Neural progenitor cell (in vitro differentiated cells): ENCODE measurements at regions not wholly inside any gene's neighbourhood (a gene's known extent, or its start where the extent isn't known, plus 50 kb on each side); places are given as distances from the start of the nearest gene placed in this dataset.
A peak's percentile ranks its signal among the peaks of the same experiment; 100 is the strongest.

Experiments
- DNase-seq: peaks from one replicate; pipeline ENCODE4 v3.0.0-alpha.2; 2016; ENCODE audit warnings: low spot score
- H2AFZ ChIP-seq: fragments of 200-600 bp; sonication (generic); replicated peaks from 2 replicates; pipeline ENCODE4 v1.6.1; 2016; ENCODE audit warnings: antibody characterized with exemption
- H3F3A ChIP-seq: fragments of 200-600 bp; sonication (generic); 2 replicates; pipeline ENCODE4 v1.6.1; 2016; ENCODE audit warnings: antibody characterized with exemption, low read depth
- H3K27ac ChIP-seq: fragments of 200-600 bp; sonication (generic); 2 replicates; pipeline ENCODE4 v1.5.1; 2016; ENCODE audit warnings: mild to moderate bottlenecking
- H3K27me3 ChIP-seq: fragments of 200-600 bp; sonication (generic); 2 replicates; pipeline ENCODE4 v1.6.1; 2016; ENCODE audit warnings: mild to moderate bottlenecking, moderate library complexity
- H3K36me3 ChIP-seq: fragments of 200-600 bp; sonication (generic); 2 replicates; pipeline ENCODE4 v1.5.1; 2016
- H3K4me1 ChIP-seq: fragments of 200-600 bp; sonication (generic); 2 replicates; pipeline ENCODE4 v1.6.1; 2016; ENCODE audit warnings: mixed run types
- H3K4me2 ChIP-seq: fragments of 200-600 bp; sonication (generic); 2 replicates; pipeline ENCODE4 v1.6.1; 2016
- H3K4me3 ChIP-seq: fragments of 200-600 bp; sonication (generic); 2 replicates; pipeline ENCODE4 v1.5.1; 2016
- H3K79me2 ChIP-seq: fragments of 200-600 bp; sonication (generic); 2 replicates; pipeline ENCODE4 v1.6.1; 2016; ENCODE audit warnings: low read depth
- H3K9ac ChIP-seq: fragments of 200-600 bp; sonication (generic); 2 replicates; pipeline ENCODE4 v1.6.1; 2016
- H3K9me3 ChIP-seq: fragments of 200-600 bp; sonication (generic); 2 replicates; pipeline ENCODE4 v1.5.1; 2016; ENCODE audit warnings: low read depth
- H4K20me1 ChIP-seq: fragments of 200-600 bp; sonication (generic); 2 replicates; pipeline ENCODE4 v1.6.1; 2016; ENCODE audit warnings: low read depth
- H3K27ac Mint-ChIP-seq: 3 replicates; pipeline ENCODE4 v1.8.0; 2021; ENCODE audit warnings: mixed read lengths
- H3K27me3 Mint-ChIP-seq: 2 replicates; pipeline ENCODE4 v1.8.0; 2022; ENCODE audit warnings: low read depth, mild to moderate bottlenecking, inconsistent platforms, moderate library complexity, mixed read lengths; ENCODE audit not compliant: insufficient read depth
- H3K36me3 Mint-ChIP-seq: 3 replicates; pipeline ENCODE4 v1.8.0; 2021; ENCODE audit warnings: mixed read lengths
- H3K4me1 Mint-ChIP-seq: 3 replicates; pipeline ENCODE4 v1.8.0; 2021; ENCODE audit warnings: mixed read lengths
- H3K4me3 Mint-ChIP-seq: 3 replicates; pipeline ENCODE4 v1.8.0; 2021; ENCODE audit warnings: mild to moderate bottlenecking, moderate library complexity, mixed read lengths
- H3K9me3 Mint-ChIP-seq: 3 replicates; pipeline ENCODE4 v1.8.0; 2020; ENCODE audit warnings: mixed read lengths
- EZH2 ChIP-seq: fragments of 200-600 bp; sonication (generic); IDR thresholded peaks from 2 replicates; pipeline ENCODE4 v1.6.1; 2017; ENCODE audit warnings: antibody characterized with exemption, mild to moderate bottlenecking, moderate library complexity
- EZH2phosphoT487 ChIP-seq: fragments of 200-600 bp; sonication (generic); IDR thresholded peaks from 2 replicates; pipeline ENCODE4 v1.6.1; 2017; ENCODE audit warnings: antibody characterized with exemption
- TF ChIP-seq, protein P1 (sequence below): fragments of 200-600 bp; sonication (generic); IDR thresholded peaks from 2 replicates; pipeline ENCODE4 v1.5.1; 2017; ENCODE audit warnings: antibody characterized with exemption, mild to moderate bottlenecking

DNA sequence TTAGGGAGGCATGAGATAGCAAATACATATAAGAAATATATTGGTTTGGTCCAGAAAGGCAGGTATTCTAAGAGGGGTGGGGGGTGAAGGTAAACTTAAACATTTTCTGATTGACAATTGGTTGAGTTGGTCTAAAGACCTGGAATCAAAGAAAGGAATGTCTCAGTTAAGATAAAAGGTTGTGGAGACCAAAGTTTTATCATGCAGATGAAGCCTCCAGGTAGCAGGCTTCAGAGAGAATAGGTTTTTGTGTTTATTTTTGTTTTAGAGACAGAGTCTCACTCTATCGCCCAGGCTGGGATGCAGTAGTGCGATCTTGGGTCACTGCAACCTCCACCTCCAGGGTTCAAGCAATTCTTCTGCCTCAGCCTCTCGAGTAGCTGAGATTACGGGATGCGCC is 80.5 kb downstream of the NPAP1 start:
- peaks cover 2% of the 10 kb centered on the region for H3K27me3 Mint-ChIP-seq
- peaks cover 10% of the 10 kb centered on the region for H3K9me3 ChIP-seq
- no peak overlapping the region for H3K4me3 Mint-ChIP-seq
- no peaks in the 10 kb centered on the region for H3K4me1 ChIP-seq
- H4K20me1 ChIP-seq = no peaks in the 10 kb centered on the region
- H3K36me3 Mint-ChIP-seq = no peaks in the 10 kb centered on the region
- H3K27ac ChIP-seq = no peak overlapping the region
- no peak for TF ChIP-seq EZH2
- no peak for TF ChIP-seq EZH2phosphoT487
- TF ChIP-seq, protein P1, sequence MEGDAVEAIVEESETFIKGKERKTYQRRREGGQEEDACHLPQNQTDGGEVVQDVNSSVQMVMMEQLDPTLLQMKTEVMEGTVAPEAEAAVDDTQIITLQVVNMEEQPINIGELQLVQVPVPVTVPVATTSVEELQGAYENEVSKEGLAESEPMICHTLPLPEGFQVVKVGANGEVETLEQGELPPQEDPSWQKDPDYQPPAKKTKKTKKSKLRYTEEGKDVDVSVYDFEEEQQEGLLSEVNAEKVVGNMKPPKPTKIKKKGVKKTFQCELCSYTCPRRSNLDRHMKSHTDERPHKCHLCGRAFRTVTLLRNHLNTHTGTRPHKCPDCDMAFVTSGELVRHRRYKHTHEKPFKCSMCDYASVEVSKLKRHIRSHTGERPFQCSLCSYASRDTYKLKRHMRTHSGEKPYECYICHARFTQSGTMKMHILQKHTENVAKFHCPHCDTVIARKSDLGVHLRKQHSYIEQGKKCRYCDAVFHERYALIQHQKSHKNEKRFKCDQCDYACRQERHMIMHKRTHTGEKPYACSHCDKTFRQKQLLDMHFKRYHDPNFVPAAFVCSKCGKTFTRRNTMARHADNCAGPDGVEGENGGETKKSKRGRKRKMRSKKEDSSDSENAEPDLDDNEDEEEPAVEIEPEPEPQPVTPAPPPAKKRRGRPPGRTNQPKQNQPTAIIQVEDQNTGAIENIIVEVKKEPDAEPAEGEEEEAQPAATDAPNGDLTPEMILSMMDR = no peak
- no peaks in the 10 kb centered on the region for H3K4me1 Mint-ChIP-seq
- no peak overlapping the region for H3K4me3 ChIP-seq
- no peak overlapping the region for H3K4me2 ChIP-seq
- H3K79me2 ChIP-seq = no peaks in the 10 kb centered on the region
- no peak overlapping the region for H3K27ac Mint-ChIP-seq
- H3F3A ChIP-seq = no peaks in the 10 kb centered on the region
- H3K36me3 ChIP-seq = no peaks in the 10 kb centered on the region
- H3K27me3 ChIP-seq = no peaks in the 10 kb centered on the region
- DNase-seq = no peak
- H3K9me3 Mint-ChIP-seq = peaks cover 9% of the 10 kb centered on the region
- no peak overlapping the region for H2AFZ ChIP-seq
- H3K9ac ChIP-seq = no peak overlapping the region

DNA sequence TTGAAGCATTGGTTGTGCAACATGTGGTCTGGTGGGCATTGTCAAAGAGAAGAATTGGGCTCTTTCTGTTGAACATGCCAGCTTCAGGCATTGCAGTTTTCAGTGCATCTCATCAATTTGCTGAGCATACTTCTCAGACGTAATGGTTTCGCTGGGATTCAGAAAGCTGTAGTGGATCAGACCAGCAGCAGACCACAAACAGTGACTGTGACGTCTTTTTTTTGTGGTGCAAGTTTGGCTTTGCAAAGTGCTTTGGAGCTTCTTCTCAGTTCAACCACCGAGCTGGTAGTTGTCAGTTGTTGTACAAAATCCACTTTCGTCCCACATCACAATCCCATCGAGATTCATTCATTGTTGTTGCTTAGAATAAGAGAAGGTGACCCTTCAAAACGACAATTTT is 84.5 kb downstream of the NPAP1 start:
- no peak overlapping the region for H3K4me3 ChIP-seq
- H3K4me2 ChIP-seq = no peak overlapping the region
- H3K4me1 Mint-ChIP-seq = no peaks in the 10 kb centered on the region
- TF ChIP-seq EZH2phosphoT487 = no peak
- no peaks in the 10 kb centered on the region for H3K36me3 Mint-ChIP-seq
- H2AFZ ChIP-seq = no peak overlapping the region
- no peaks in the 10 kb centered on the region for H3F3A ChIP-seq
- H3K36me3 ChIP-seq = no peaks in the 10 kb centered on the region
- H4K20me1 ChIP-seq = no peaks in the 10 kb centered on the region
- H3K79me2 ChIP-seq = no peaks in the 10 kb centered on the region
- H3K4me3 Mint-ChIP-seq = no peak overlapping the region
- no peak for DNase-seq
- no peaks in the 10 kb centered on the region for H3K4me1 ChIP-seq
- peaks cover 5% of the 10 kb centered on the region for H3K27me3 Mint-ChIP-seq
- no peak overlapping the region for H3K27ac ChIP-seq
- H3K27me3 ChIP-seq = no peaks in the 10 kb centered on the region
- H3K9me3 Mint-ChIP-seq = peaks cover 12% of the 10 kb centered on the region
- H3K9me3 ChIP-seq = peaks cover 5% of the 10 kb centered on the region
- no peak overlapping the region for H3K9ac ChIP-seq
- H3K27ac Mint-ChIP-seq = no peak overlapping the region

DNA sequence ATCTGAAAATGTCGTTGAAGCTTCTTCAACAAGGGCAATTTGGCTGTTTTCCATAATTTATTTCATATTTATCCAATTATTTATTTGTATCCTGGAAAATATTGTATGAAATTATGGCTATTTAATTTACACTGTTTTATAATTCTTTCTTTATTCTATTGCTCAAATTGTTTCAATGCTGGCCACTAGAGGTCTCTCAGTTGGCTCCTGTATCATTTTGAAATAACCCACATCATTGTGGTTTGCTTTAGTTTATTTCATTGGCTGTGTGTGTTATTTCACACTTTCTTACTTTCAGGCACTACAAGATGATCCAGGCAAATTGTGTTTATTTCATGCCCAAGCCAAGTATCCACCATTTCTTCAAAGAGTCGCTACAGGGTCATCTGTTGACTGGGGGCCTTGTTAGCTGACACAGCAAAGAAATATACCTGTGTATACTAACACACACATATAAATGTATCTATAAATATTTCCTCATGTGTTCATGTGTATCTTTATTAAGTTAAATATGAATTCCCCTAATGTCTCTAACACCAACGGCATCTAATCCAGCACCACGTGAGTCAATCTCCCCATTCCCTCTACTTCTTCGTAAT is 86.2 kb downstream of the NPAP1 start:
- Mint-ChIP-seq H3K27ac (no peak overlapping the region), H3K9me3 (peaks cover 9% of the 10 kb centered on the region), H3K4me3 (no peak overlapping the region), H3K4me1 (no peaks in the 10 kb centered on the region), H3K27me3 (peaks cover 5% of the 10 kb centered on the region), H3K36me3 (no peaks in the 10 kb centered on the region)
- peaks cover 5% of the 10 kb centered on the region for H3K9me3 ChIP-seq
- H3K4me1 ChIP-seq = no peaks in the 10 kb centered on the region
- peaks cover 6% of the 10 kb centered on the region for H3F3A ChIP-seq
- H3K27ac ChIP-seq = no peak overlapping the region
- H3K36me3 ChIP-seq = no peaks in the 10 kb centered on the region
- no peak overlapping the region for H3K9ac ChIP-seq
- no peak overlapping the region for H3K4me3 ChIP-seq
- H3K27me3 ChIP-seq = no peaks in the 10 kb centered on the region
- DNase-seq = no peak
- H3K79me2 ChIP-seq = no peaks in the 10 kb centered on the region
- TF ChIP-seq, protein P1 = peak; percentile 51
- TF ChIP-seq EZH2phosphoT487 = no peak
- H4K20me1 ChIP-seq = no peaks in the 10 kb centered on the region
- no peak overlapping the region for H2AFZ ChIP-seq
- H3K4me2 ChIP-seq = no peak overlapping the region

DNA sequence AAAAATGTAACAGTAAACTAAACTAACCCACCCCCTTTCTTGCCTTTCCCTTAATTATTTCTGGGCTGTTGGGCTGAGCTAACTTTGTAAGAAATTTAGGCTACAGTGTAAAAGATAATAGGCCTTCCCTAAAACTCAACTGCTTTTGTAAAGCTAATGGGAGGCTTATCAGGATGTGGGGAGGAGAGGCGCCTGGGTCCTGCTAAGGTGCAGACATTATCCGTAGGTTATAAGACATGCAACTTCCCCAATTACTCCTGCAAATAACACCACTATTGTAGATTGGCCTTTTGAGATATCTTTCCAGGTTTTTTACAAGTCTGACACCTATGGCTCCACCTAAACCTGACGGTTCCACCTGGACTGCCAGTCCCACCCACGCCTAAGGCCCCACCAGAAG is 88.3 kb downstream of the NPAP1 start:
- Mint-ChIP-seq H3K9me3 (peaks cover 4% of the 10 kb centered on the region), H3K4me1 (no peaks in the 10 kb centered on the region), H3K4me3 (no peak overlapping the region), H3K27me3 (peaks cover 5% of the 10 kb centered on the region), H3K27ac (no peak overlapping the region), H3K36me3 (no peaks in the 10 kb centered on the region)
- Histone ChIP-seq H3K27ac (no peak overlapping the region), H3K27me3 (no peaks in the 10 kb centered on the region), H3F3A (peaks cover 14% of the 10 kb centered on the region), H3K9me3 (no peaks in the 10 kb centered on the region), H3K4me2 (no peak overlapping the region), H3K79me2 (no peaks in the 10 kb centered on the region), H3K9ac (no peak overlapping the region), H3K4me3 (no peak overlapping the region), H3K4me1 (no peaks in the 10 kb centered on the region), H4K20me1 (no peaks in the 10 kb centered on the region), H2AFZ (no peak overlapping the region), H3K36me3 (no peaks in the 10 kb centered on the region)
- TF ChIP-seq EZH2 = no peak
- TF ChIP-seq, protein P1 = no peak
- TF ChIP-seq EZH2phosphoT487 = no peak
- DNase-seq = no peak
